Mammary epithelial cell (primary cell): ENCODE measurements at regions not wholly inside any gene's neighbourhood (a gene's known extent, or its start where the extent isn't known, plus 50 kb on each side); places are given as distances from the start of the nearest gene placed in this dataset.

Experiments
- CTCF ChIP-seq, 2 donors: IDR thresholded peaks in 1 of 2; conservative IDR thresholded peaks in 1 of 2; 2 replicates each; pipeline ENCODE4 v1.5.1; 2011 to 2012; ENCODE audit warnings: inconsistent platforms in 2 of 2, low read length in 2 of 2, mild to moderate bottlenecking in 2 of 2, control low read depth in 1 of 2, low read depth in 1 of 2; ENCODE audit not compliant: insufficient read depth in 1 of 2; ENCODE audit errors: extremely low read depth in 1 of 2
- EZH2 ChIP-seq: IDR thresholded peaks from 2 replicates; pipeline ENCODE4 v1.6.1; 2012; ENCODE audit warnings: low read length, inconsistent platforms, borderline replicate concordance

- TF ChIP-seq CTCF (conservative IDR thresholded peaks at IDR 0.05 in 1 of 2, IDR thresholded peaks at IDR 0.05 in 1 of 2; ENCODE audit: extremely low read depth in 1 of 2, insufficient read depth in 1 of 2, low read depth in 1 of 2, low read length in 2 of 2), result no peak
- no peak for TF ChIP-seq EZH2
These were observed 130.6 kb downstream of the SEC14L1 start for GRCh38 chr17:77271411-77271810.
